ENCODE measurements at regions not wholly inside any gene's neighbourhood (a gene's known extent, or its start where the extent isn't known, plus 50 kb on each side); places are given as distances from the start of the nearest gene placed in this dataset.

DNA sequence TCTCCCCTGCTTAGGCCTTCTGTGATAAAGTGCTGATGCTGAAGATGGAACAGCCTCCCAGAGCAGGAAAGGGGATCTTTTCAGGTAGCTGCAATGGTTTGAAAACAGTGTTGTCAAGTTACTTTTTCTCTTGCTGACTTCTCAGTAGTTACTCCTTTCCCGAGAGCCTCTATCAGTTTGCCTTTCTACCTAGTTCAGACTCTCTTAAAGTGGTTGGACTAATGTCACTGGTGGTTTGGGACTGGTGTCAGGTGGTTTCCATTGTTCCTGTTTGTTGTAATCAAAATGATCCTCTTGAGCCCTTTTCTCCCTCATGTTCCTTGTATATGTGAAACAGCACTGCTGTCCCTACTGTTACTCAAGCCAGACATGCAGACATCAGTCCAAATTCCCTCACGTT, 91.4 kb downstream of the FAM217A start (continued):
- TF ChIP-seq, protein P1, sequence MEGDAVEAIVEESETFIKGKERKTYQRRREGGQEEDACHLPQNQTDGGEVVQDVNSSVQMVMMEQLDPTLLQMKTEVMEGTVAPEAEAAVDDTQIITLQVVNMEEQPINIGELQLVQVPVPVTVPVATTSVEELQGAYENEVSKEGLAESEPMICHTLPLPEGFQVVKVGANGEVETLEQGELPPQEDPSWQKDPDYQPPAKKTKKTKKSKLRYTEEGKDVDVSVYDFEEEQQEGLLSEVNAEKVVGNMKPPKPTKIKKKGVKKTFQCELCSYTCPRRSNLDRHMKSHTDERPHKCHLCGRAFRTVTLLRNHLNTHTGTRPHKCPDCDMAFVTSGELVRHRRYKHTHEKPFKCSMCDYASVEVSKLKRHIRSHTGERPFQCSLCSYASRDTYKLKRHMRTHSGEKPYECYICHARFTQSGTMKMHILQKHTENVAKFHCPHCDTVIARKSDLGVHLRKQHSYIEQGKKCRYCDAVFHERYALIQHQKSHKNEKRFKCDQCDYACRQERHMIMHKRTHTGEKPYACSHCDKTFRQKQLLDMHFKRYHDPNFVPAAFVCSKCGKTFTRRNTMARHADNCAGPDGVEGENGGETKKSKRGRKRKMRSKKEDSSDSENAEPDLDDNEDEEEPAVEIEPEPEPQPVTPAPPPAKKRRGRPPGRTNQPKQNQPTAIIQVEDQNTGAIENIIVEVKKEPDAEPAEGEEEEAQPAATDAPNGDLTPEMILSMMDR (tag by site-specific recombination; IDR thresholded peaks at IDR 0.05) = no peak

DNA sequence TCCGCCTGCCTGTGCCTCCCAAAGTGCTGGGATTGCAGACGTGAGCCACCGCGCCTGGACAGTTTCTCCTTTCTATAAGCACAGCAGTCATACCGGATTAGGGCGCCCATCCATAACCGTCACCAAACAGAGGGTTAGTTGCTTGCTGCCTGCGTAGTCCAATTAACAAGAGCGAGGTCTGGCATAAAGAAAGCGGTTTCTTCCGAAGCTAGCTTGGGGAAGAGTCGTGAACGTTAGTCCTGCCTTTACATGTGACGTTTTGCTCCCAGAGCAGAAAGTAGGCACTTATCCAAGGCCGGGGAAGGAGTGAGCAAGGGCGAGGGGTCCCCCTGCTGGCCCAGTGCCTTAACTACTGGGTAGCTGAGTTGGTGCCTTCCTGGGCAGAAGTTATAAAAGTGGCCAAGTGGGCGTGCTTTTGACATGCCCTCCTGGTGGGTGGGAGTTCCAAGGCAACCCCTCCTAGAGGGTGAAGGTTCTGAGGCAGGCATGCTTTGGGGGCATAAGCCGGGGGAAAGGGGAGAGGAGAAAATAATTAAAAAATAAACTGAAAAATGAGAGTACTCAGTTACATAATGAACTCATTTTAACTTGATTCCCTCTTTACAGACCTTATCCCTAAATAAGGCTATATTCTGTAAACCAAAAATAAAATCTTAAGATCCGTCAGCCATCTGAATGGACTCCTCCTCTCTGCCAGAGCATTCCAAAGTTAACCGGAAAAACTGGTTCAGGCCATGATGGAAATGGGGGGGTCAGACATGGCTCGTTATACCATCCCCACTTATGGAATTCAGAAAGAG, 88.0 kb downstream of the FAM217A start:
- H3K27ac ChIP-seq (ENCODE audit: extremely low read depth, low read depth, low read length) = no peak overlapping the region; the same call in 1 of the 2 replicates
- H3K36me3 ChIP-seq (ENCODE audit: control insufficient read depth in 2 of 2, insufficient read depth in 1 of 2, low read length in 2 of 2) = no peaks in the 10 kb centered on the region; a peak in 1 of 3 replicates
- CTCF ChIA-PET = interaction anchor here (0.5 to 4.1 kb wide), 36 partner anchors 8 to 889 kb away, joined by 3 to 57 read pairs (median 4); partner anchors contain the start of gene FAM50B
- no peaks in the 10 kb centered on the region for H3K9me3 ChIP-seq (ENCODE audit: control insufficient read depth, insufficient read depth, low read depth, low read length)
- H3K4me3 ChIP-seq (ENCODE audit: low read depth, low read length) = no peak overlapping the region
- H3K4me1 ChIP-seq (ENCODE audit: control insufficient read depth, insufficient read depth, low read length) = no peaks in the 10 kb centered on the region
- POLR2A ChIA-PET = interaction anchor here (0.6 to 1.1 kb wide), 3 partner anchors 241 to 924 kb away, joined by 3 to 5 read pairs (median 3); no protein-coding TSS in a partner anchor
- TF ChIP-seq ZFHX2 (tag by site-specific recombination; conservative IDR thresholded peaks at IDR 0.05) = peak; percentile 93
- no peak for TF ChIP-seq YY1 (tag by site-specific recombination; IDR thresholded peaks at IDR 0.05)
- TF ChIP-seq ZNF24 (tag by site-specific recombination; IDR thresholded peaks at IDR 0.05) = no peak
- no peak for TF ChIP-seq ZNF112 (tag by site-specific recombination; IDR thresholded peaks at IDR 0.05)
- TF ChIP-seq, protein P2, sequence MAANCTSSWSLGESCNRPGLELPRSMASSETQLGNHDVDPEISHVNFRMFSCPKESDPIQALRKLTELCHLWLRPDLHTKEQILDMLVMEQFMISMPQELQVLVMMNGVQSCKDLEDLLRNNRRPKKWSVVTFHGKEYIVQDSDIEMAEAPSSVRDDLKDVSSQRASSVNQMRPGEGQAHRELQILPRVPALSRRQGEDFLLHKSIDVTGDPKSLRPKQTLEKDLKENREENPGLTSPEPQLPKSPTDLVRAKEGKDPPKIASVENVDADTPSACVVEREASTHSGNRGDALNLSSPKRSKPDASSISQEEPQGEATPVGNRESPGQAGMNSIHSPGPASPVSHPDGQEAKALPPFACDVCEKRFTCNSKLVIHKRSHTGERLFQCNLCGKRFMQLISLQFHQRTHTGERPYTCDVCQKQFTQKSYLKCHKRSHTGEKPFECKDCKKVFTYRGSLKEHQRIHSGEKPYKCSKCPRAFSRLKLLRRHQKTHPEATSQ (tag by site-specific recombination; IDR thresholded peaks at IDR 0.05) = no peak
- TF ChIP-seq OVOL3 (tag by site-specific recombination; IDR thresholded peaks at IDR 0.05) = no peak; the same call in 1 of the 2 replicates
- TF ChIP-seq ZNF555 (tag by site-specific recombination; conservative IDR thresholded peaks at IDR 0.05) = no peak
- TF ChIP-seq ZNF510 (tag by site-specific recombination; IDR thresholded peaks at IDR 0.05; ENCODE audit: insufficient replicate concordance) = no peak
- TF ChIP-seq ZEB2 (tag by site-specific recombination; IDR thresholded peaks at IDR 0.05) = 0 out of 2 replicates have a peak, but pooled peaks have one; percentile 21
- TF ChIP-seq, protein P3, sequence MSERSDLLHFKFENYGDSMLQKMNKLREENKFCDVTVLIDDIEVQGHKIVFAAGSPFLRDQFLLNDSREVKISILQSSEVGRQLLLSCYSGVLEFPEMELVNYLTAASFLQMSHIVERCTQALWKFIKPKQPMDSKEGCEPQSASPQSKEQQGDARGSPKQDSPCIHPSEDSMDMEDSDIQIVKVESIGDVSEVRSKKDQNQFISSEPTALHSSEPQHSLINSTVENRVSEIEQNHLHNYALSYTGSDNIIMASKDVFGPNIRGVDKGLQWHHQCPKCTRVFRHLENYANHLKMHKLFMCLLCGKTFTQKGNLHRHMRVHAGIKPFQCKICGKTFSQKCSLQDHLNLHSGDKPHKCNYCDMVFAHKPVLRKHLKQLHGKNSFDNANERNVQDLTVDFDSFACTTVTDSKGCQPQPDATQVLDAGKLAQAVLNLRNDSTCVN (tag by site-specific recombination; optimal IDR thresholded peaks at IDR 0.05) = no peak
- TF ChIP-seq ZNF558 (tag by site-specific recombination; IDR thresholded peaks at IDR 0.05) = no peak
- TF ChIP-seq SP2 (tag by site-specific recombination; IDR thresholded peaks at IDR 0.05) = peak; percentile 51
- TF ChIP-seq ZBTB8A (tag by site-specific recombination; IDR thresholded peaks at IDR 0.05) = peak; percentile 17; the same call in 1 of the 2 replicates
- TF ChIP-seq ZNF239 (tag by site-specific recombination; IDR thresholded peaks at IDR 0.05) = no peak
- TF ChIP-seq ZNF146 (tag by site-specific recombination; IDR thresholded peaks at IDR 0.05) = no peak
- TF ChIP-seq ZNF837 (tag by site-specific recombination; IDR thresholded peaks at IDR 0.05) = no peak
- TF ChIP-seq, protein P4, sequence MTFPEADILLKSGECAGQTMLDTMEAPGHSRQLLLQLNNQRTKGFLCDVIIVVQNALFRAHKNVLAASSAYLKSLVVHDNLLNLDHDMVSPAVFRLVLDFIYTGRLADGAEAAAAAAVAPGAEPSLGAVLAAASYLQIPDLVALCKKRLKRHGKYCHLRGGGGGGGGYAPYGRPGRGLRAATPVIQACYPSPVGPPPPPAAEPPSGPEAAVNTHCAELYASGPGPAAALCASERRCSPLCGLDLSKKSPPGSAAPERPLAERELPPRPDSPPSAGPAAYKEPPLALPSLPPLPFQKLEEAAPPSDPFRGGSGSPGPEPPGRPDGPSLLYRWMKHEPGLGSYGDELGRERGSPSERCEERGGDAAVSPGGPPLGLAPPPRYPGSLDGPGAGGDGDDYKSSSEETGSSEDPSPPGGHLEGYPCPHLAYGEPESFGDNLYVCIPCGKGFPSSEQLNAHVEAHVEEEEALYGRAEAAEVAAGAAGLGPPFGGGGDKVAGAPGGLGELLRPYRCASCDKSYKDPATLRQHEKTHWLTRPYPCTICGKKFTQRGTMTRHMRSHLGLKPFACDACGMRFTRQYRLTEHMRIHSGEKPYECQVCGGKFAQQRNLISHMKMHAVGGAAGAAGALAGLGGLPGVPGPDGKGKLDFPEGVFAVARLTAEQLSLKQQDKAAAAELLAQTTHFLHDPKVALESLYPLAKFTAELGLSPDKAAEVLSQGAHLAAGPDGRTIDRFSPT (tag by site-specific recombination; IDR thresholded peaks at IDR 0.05) = 0 out of 2 replicates have a peak, but pooled peaks have one; percentile 29
- 0 out of 2 replicates have a peak, but pooled peaks have one; percentile 26 for TF ChIP-seq SP7 (tag by site-specific recombination; IDR thresholded peaks at IDR 0.05)
- peak; percentile 86 for TF ChIP-seq ZNF600 (tag by site-specific recombination; IDR thresholded peaks at IDR 0.05)
- TF ChIP-seq ZNF16 (tag by site-specific recombination; IDR thresholded peaks at IDR 0.05; ENCODE audit: low read depth) = no peak
- no peak for TF ChIP-seq ZNF157 (tag by site-specific recombination; IDR thresholded peaks at IDR 0.05)
- TF ChIP-seq ZNF335 (tag by site-specific recombination; conservative IDR thresholded peaks at IDR 0.05) = peak; percentile 50
- TF ChIP-seq ZBTB21 (tag by site-specific recombination; IDR thresholded peaks at IDR 0.05) = peak; percentile 48; the same call in 1 of the 2 replicates
- no peak for TF ChIP-seq ZNF37A (tag by site-specific recombination; IDR thresholded peaks at IDR 0.05)
- peak; percentile 88 for TF ChIP-seq EGR2 (tag by site-specific recombination; IDR thresholded peaks at IDR 0.05; ENCODE audit: low read depth)
- TF ChIP-seq ZNF354C (tag by site-specific recombination; IDR thresholded peaks at IDR 0.05; ENCODE audit: borderline replicate concordance, low read depth) = no peak
- TF ChIP-seq ZNF585B (tag by site-specific recombination; IDR thresholded peaks at IDR 0.05) = no peak
- TF ChIP-seq ZBTB17 (tag by site-specific recombination; IDR thresholded peaks at IDR 0.05) = peak; percentile 74
